ENCODE measurements at regions not wholly inside any gene's neighbourhood (a gene's known extent, or its start where the extent isn't known, plus 50 kb on each side); places are given as distances from the start of the nearest gene placed in this dataset.

- TF ChIP-seq CTCF (IDR thresholded peaks at IDR 0.05): no peak
- TF ChIP-seq POLR2AphosphoS5 (IDR thresholded peaks at IDR 0.05; ENCODE audit: insufficient read depth in 1 of 2, low read depth in 1 of 2): no peak
Measured at GRCh38 chr10:10623958-10624566, 393.6 kb upstream of the CELF2 start.
